Thoracic aorta (tissue), 2 donors: ENCODE measurements at regions not wholly inside any gene's neighbourhood (a gene's known extent, or its start where the extent isn't known, plus 50 kb on each side); places are given as distances from the start of the nearest gene placed in this dataset.

Source experiments
- ATAC-seq: fragments of 150-250 bp; one replicate; pipeline ENCODE4 v1.8.0; 2017; ENCODE audit warnings: low read depth; ENCODE audit not compliant: insufficient number of reproducible peaks, low FRiP score
- DNase-seq: peaks from one replicate; pipeline ENCODE4 v3.0.0-alpha.2; 2020; ENCODE audit warnings: low spot score
- H3K27ac ChIP-seq, 2 donors: fragments of 200-600 bp; sonication (generic); 1 replicate in 1 of 2; 2 replicates in 1 of 2; pipeline ENCODE4 v1.5.1; 2016; ENCODE audit warnings: mild to moderate bottlenecking in 2 of 2, moderate library complexity in 2 of 2
- H3K27me3 ChIP-seq: fragments of 200-600 bp; sonication (generic); replicated peaks from 2 replicates; pipeline ENCODE4 v1.6.0; 2016; ENCODE audit warnings: mild to moderate bottlenecking; ENCODE audit not compliant: insufficient read depth
- H3K36me3 ChIP-seq: fragments of 200-600 bp; sonication (generic); one replicate; pipeline ENCODE4 v1.5.1; 2016
- H3K4me1 ChIP-seq, 2 donors: fragments of 200-600 bp; sonication (generic); 1 replicate in 1 of 2; 2 replicates in 1 of 2; pipeline versions ENCODE4 v1.5.1 to v1.6.0; 2016; ENCODE audit warnings: low read depth in 2 of 2, mild to moderate bottlenecking in 1 of 2; ENCODE audit not compliant: control insufficient read depth in 1 of 2
- H3K4me3 ChIP-seq: fragments of 200-600 bp; sonication (generic); 2 replicates; pipeline ENCODE4 v1.5.1; 2016; ENCODE audit warnings: mild to moderate bottlenecking
- H3K9me3 ChIP-seq: fragments of 200-600 bp; sonication (generic); 2 replicates; pipeline ENCODE4 v1.5.1; 2016
- CTCF ChIP-seq: fragments of 200-600 bp; sonication (generic); IDR thresholded peaks from one replicate; pipeline ENCODE4 v1.5.1; 2019; ENCODE audit warnings: antibody characterized with exemption

GRCh38 chr7:112619343-112619742 is 138.6 kb downstream of the LSMEM1 start:
- Histone ChIP-seq H3K9me3 (no peaks in the 10 kb centered on the region), H3K4me1 (no peaks in the 10 kb centered on the region), H3K4me3 (no peak overlapping the region), H3K27ac (no peak overlapping the region), H3K36me3 (no peaks in the 10 kb centered on the region), H3K27me3 (no peaks in the 10 kb centered on the region)
- DNase-seq (no peak), ATAC-seq (no peak)
- TF ChIP-seq CTCF = no peak

GRCh38 chr7:112622159-112622715 is 141.4 kb downstream of the LSMEM1 start:
- H3K27me3 ChIP-seq = no peaks in the 10 kb centered on the region
- H3K4me1 ChIP-seq = no peaks in the 10 kb centered on the region
- no peak for TF ChIP-seq CTCF
- H3K9me3 ChIP-seq = no peaks in the 10 kb centered on the region
- no peak for DNase-seq
- H3K27ac ChIP-seq = no peak overlapping the region
- H3K36me3 ChIP-seq = no peaks in the 10 kb centered on the region
- no peak overlapping the region for H3K4me3 ChIP-seq
- no peak for ATAC-seq

- H3K4me3 ChIP-seq = no peak overlapping the region
Measured at GRCh38 chr7:112624416-112624815, 143.6 kb downstream of the LSMEM1 start.

GRCh38 chr7:112630565-112630964 is 149.8 kb downstream of the LSMEM1 start:
- Histone ChIP-seq H3K27ac (no peak overlapping the region), H3K4me3 (no peak overlapping the region), H3K27me3 (no peaks in the 10 kb centered on the region), H3K36me3 (no peaks in the 10 kb centered on the region), H3K9me3 (no peaks in the 10 kb centered on the region), H3K4me1 (no peaks in the 10 kb centered on the region)
- ATAC-seq (no peak), DNase-seq (no peak)
- TF ChIP-seq CTCF = no peak

More at GRCh38 chr7:112624416-112624815, 143.6 kb downstream of the LSMEM1 start:
- Histone ChIP-seq H3K4me1 (no peaks in the 10 kb centered on the region), H3K27me3 (no peaks in the 10 kb centered on the region), H3K27ac (no peak overlapping the region), H3K36me3 (no peaks in the 10 kb centered on the region), H3K9me3 (no peaks in the 10 kb centered on the region)
- no peak for TF ChIP-seq CTCF
- DNase-seq (no peak), ATAC-seq (no peak)

DNA sequence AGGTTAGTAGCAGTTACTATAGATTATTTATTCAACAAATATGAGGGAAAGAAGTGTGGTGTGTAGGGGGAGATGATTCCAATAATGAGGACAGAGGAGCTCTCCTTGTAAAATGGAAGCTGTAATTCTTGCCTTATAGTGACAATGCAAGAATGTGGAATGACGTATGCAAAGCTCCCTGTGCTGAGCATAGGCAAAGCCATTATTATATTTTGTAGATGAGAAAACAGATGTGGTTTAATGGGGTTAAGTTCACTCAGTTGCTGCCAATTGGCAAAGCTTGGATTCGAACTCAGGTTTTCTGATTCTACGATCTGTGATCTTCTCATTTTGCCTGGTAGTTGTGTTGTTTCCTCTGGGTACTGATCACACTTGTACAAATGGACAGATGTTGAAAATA is 153.3 kb downstream of the LSMEM1 start:
- Histone ChIP-seq H3K27ac (no peak overlapping the region), H3K36me3 (no peaks in the 10 kb centered on the region), H3K4me3 (no peak overlapping the region), H3K27me3 (no peaks in the 10 kb centered on the region), H3K9me3 (no peaks in the 10 kb centered on the region), H3K4me1 (no peaks in the 10 kb centered on the region)
- no peak for ATAC-seq
- no peak for TF ChIP-seq CTCF
- no peak for DNase-seq
